K562 (cell line): ENCODE measurements at regions not wholly inside any gene's neighbourhood (a gene's known extent, or its start where the extent isn't known, plus 50 kb on each side); places are given as distances from the start of the nearest gene placed in this dataset.

ENCODE experiments used
- ATAC-seq: fragments of 200-7000 bp; cut with Tn5 transposase; 3 replicates; pipeline ENCODE4 v1.9.1; 2020; ENCODE audit warnings: moderate library complexity
- BruUV-seq: library from RNA; stranded (reverse); fragments of 400-500 nt; replicated peaks from 2 replicates; lab custom pipeline; 2021; lab: Mats Ljungman, UMichigan
- CTCF ChIA-PET: fragments of 300-600 bp; formaldehyde crosslinking; extraction: SDS; loops from one replicate; lab custom pipeline; 2021; ENCODE audit warnings: low intra/inter-chr PET ratio; lab: Yijun Ruan, JAX
- POLR2A ChIA-PET: fragments of 300-600, 350-650 bp; sonication (Branson Sonifier 250); formaldehyde crosslinking; extraction: SDS; loops from one replicate; lab custom pipeline; 2021; ENCODE audit warnings: antibody characterized with exemption, inconsistent platforms; lab: Yijun Ruan, JAX
- DNase-seq, 4 experiments: peaks; one replicate each; pipeline versions ENCODE4 v3.0.0 to v3.0.0-alpha.2; 2011 to 2018; ENCODE audit warnings: low spot score in 3 of 4, mixed read lengths in 3 of 4; ENCODE audit errors: extremely low read depth in 1 of 4
- FAIRE-seq: peaks from 2 replicates; lab custom pipeline; 2011; peaks lifted over from hg19 to GRCh38; lab: Jason Lieb, UNC
- H2AFZ ChIP-seq: 2 replicates; pipeline ENCODE4 v1.6.0; 2011; ENCODE audit warnings: low read depth, low read length, control low read depth, inconsistent platforms
- H3K27ac ChIP-seq: fragments of 200-600 bp; 3 replicates; pipeline ENCODE4 v1.8.0; 2011; ENCODE audit warnings: low read depth, mild to moderate bottlenecking, control low read depth, inconsistent platforms, low read length, moderate library complexity, mixed read lengths; ENCODE audit errors: extremely low read depth
- H3K27me3 ChIP-seq, 2 experiments: fragments of 300-600 bp in 1 of 2; 2 replicates in 1 of 2; 3 replicates in 1 of 2; pipeline versions ENCODE4 v1.6.0 to v1.8.0; 2011; ENCODE audit warnings: inconsistent platforms in 2 of 2, low read length in 2 of 2, mild to moderate bottlenecking in 1 of 2, mixed read lengths in 1 of 2, moderate library complexity in 1 of 2; ENCODE audit not compliant: control insufficient read depth in 2 of 2, insufficient read depth in 2 of 2
- H3K36me3 ChIP-seq: fragments of 300-600 bp; 3 replicates; pipeline ENCODE4 v1.8.0; 2011; ENCODE audit warnings: mild to moderate bottlenecking, low read length, inconsistent platforms; ENCODE audit not compliant: control insufficient read depth, insufficient read depth
- H3K4me1 ChIP-seq, 2 experiments: fragments of 200-600 bp in 1 of 2; replicated peaks in 1 of 2; 2 replicates in 1 of 2; 3 replicates in 1 of 2; pipeline versions ENCODE4 v1.5.1 to v1.8.0; 2011; ENCODE audit warnings: inconsistent platforms in 2 of 2, low read length in 2 of 2, mild to moderate bottlenecking in 1 of 2, mixed read lengths in 1 of 2, moderate library complexity in 1 of 2; ENCODE audit not compliant: control insufficient read depth in 2 of 2, insufficient read depth in 2 of 2
- H3K4me2 ChIP-seq: 2 replicates; pipeline ENCODE4 v1.6.1; 2011; ENCODE audit warnings: low read length, control low read depth, inconsistent platforms, mixed read lengths; ENCODE audit not compliant: insufficient read depth
- H3K4me3 ChIP-seq: fragments of 200-600 bp; sonication (generic), shearing (Covaris generic); 2 replicates; pipeline ENCODE4 v1.5.1; 2016; ENCODE audit warnings: control low read depth, inconsistent platforms
- H3K79me2 ChIP-seq: fragments of 200-600 bp; 3 replicates; pipeline ENCODE4 v1.8.0; 2011; ENCODE audit warnings: low read length, inconsistent platforms; ENCODE audit not compliant: control insufficient read depth, insufficient read depth
- H3K9ac ChIP-seq, 2 experiments: 2 replicates each; pipeline versions ENCODE4 v1.6.0 to v1.6.1; 2011; ENCODE audit warnings: low read depth in 2 of 2, low read length in 2 of 2, control low read depth in 1 of 2, inconsistent platforms in 1 of 2, mild to moderate bottlenecking in 1 of 2, mixed read lengths in 1 of 2; ENCODE audit not compliant: insufficient read depth in 1 of 2
- H3K9me1 ChIP-seq: one replicate; pipeline ENCODE4 v1.6.0; 2011; ENCODE audit warnings: inconsistent platforms, mild to moderate bottlenecking, low read length, moderate library complexity; ENCODE audit not compliant: control insufficient read depth, insufficient read depth
- H3K9me3 ChIP-seq: replicated peaks from 2 replicates; pipeline ENCODE4 v1.5.1; 2011; ENCODE audit warnings: low read depth, low read length, inconsistent platforms; ENCODE audit not compliant: control insufficient read depth, insufficient read depth
- H4K20me1 ChIP-seq: replicated peaks from 2 replicates; pipeline ENCODE4 v1.6.1; 2011; ENCODE audit warnings: low read length, inconsistent platforms, mixed read lengths; ENCODE audit not compliant: control insufficient read depth, insufficient read depth
- CHD4 ChIP-seq: fragments of 200-600 bp; sonication (generic); IDR thresholded peaks from 3 replicates; pipeline ENCODE4 v1.6.1; 2012; ENCODE audit warnings: low read depth, mild to moderate bottlenecking, mixed read lengths, low read length, inconsistent platforms; ENCODE audit not compliant: insufficient read depth, insufficient replicate concordance, poor library complexity, severe bottlenecking
- DEAF1 ChIP-seq: fragments of 450-650 bp; formaldehyde crosslinking; IDR thresholded peaks from 2 replicates; pipeline ENCODE4 v1.4.0; 2020; ENCODE audit warnings: mild to moderate bottlenecking, moderate library complexity
- EP400 ChIP-seq: fragments of 450-650 bp; IDR thresholded peaks from 2 replicates; pipeline ENCODE4 v1.6.1; 2017; ENCODE audit warnings: antibody characterized with exemption, mild to moderate bottlenecking, moderate library complexity
- FOXK1 ChIP-seq: sonication (generic); formaldehyde crosslinking; IDR thresholded peaks from 2 replicates; pipeline ENCODE4 v1.8.0; 2022; ENCODE audit warnings: missing genetic modification reagents, mild to moderate bottlenecking, borderline replicate concordance
- KDM5B ChIP-seq: fragments of 200-600 bp; sonication (generic); IDR thresholded peaks from 2 replicates; pipeline ENCODE4 v1.6.1; 2012; ENCODE audit warnings: low read depth, mild to moderate bottlenecking, moderate library complexity, low read length, control low read depth, inconsistent platforms; ENCODE audit not compliant: insufficient replicate concordance
- MIER1 ChIP-seq: fragments of 450-650 bp; IDR thresholded peaks from 2 replicates; pipeline ENCODE4 v1.6.1; 2016; ENCODE audit warnings: antibody characterized with exemption, mild to moderate bottlenecking, low read depth
- NR2C2 ChIP-seq, 2 experiments: fragments of 200-800 bp in 1 of 2; sonication (Bioruptor generic) in 1 of 2; sonication (generic) in 1 of 2; formaldehyde crosslinking in 1 of 2; IDR thresholded peaks; 2 replicates each; pipeline versions ENCODE4 v1.6.1 to v1.8.0; 2016 to 2022; ENCODE audit warnings: mild to moderate bottlenecking in 1 of 2, missing compliant biosample characterization in 1 of 2, missing genetic modification characterization in 1 of 2, missing genetic modification reagents in 1 of 2
- NRF1 ChIP-seq, 2 experiments: fragments of 450-650 bp; IDR thresholded peaks in 1 of 2; conservative IDR thresholded peaks in 1 of 2; 2 replicates each; pipeline ENCODE4 v1.6.1; 2014; ENCODE audit warnings: mild to moderate bottlenecking in 2 of 2
- OTX1 ChIP-seq: fragments of 450-650 bp; formaldehyde crosslinking; IDR thresholded peaks from 2 replicates; pipeline ENCODE4 v1.4.0; 2022; ENCODE audit warnings: mild to moderate bottlenecking
- ZBTB1 ChIP-seq: sonication (generic); formaldehyde crosslinking; IDR thresholded peaks from 2 replicates; pipeline ENCODE4 v1.8.1; 2023; ENCODE audit warnings: missing genetic modification reagents, low read depth, mild to moderate bottlenecking, borderline replicate concordance
- ZFPM2 ChIP-seq: fragments of 250-450 bp; sonication (Bioruptor Pico); IDR thresholded peaks from 2 replicates; pipeline ENCODE4 v1.5.1; 2022; ENCODE audit warnings: mild to moderate bottlenecking
- ZNF655 ChIP-seq: fragments of 250-450 bp; sonication (Bioruptor Pico); IDR thresholded peaks from 2 replicates; pipeline ENCODE4 v1.5.0; 2021
- ZNF668 ChIP-seq: fragments of 250-450 bp; sonication (Bioruptor Pico); IDR thresholded peaks from 2 replicates; pipeline ENCODE4 v1.8.0; 2022; ENCODE audit warnings: mild to moderate bottlenecking, inconsistent platforms
- in situ Hi-C: fragments of 300-500 bp; cut with MboI; formaldehyde crosslinking; loops from 4 replicates; pipeline ENCODE4 v1.15.0; 2018; ENCODE audit warnings: inconsistent platforms, mixed read lengths
- intact Hi-C: fragments of 100-400 bp; cut with micrococcal nuclease; formaldehyde crosslinking; loops from 2 replicates; pipeline ENCODE4 v1.14.2; 2022
- TF ChIP-seq, protein P1 (sequence below): fragments of 250-450 bp; sonication (Bioruptor Pico); IDR thresholded peaks from 2 replicates; pipeline ENCODE4 v1.8.0; 2021; ENCODE audit warnings: mild to moderate bottlenecking, moderate library complexity

- no peak for TF ChIP-seq DEAF1 (CRISPR knock-in tag)
- TF ChIP-seq, all 486 proteins: peak for 0
Observed at GRCh38 chr20:11852811-11853210, 64.9 kb upstream of the BTBD3 start (continued).

DNA sequence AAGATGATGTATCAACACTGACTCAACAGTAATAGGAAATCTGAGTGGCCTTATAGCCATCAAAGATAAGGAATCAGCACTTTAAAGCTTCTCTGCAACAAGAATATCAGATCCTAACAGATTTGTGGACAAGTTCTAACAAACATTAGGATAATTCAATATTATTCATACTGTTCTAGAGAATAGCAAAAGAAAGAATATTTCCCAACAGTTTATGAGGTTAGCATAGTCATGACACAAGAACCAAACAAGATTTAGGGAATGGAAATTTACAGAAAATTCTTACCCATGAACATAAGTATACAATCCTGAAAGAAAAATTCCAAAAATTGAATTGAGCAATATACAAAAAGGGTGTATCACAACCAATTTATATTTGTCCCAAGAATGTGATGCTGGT, 64.3 kb upstream of the BTBD3 start:
- FAIRE-seq = no peak
- no peak for ATAC-seq
- H3K9me3 ChIP-seq = no peaks in the 10 kb centered on the region
- no peak overlapping the region for H3K4me3 ChIP-seq
- no peak overlapping the region for H3K4me2 ChIP-seq
- H3K79me2 ChIP-seq = no peaks in the 10 kb centered on the region
- no peak overlapping the region for H3K9ac ChIP-seq
- TF ChIP-seq FOXK1 (CRISPR knock-in tag) = no peak
- no peak for TF ChIP-seq OTX1 (CRISPR knock-in tag)
- TF ChIP-seq ZNF668 (CRISPR knock-in tag) = no peak
- TF ChIP-seq KDM5B = no peak
- TF ChIP-seq ZBTB1 = no peak
- no peak for TF ChIP-seq MIER1
- TF ChIP-seq CHD4 = no peak
- TF ChIP-seq ZNF655 (CRISPR knock-in tag) = no peak
- TF ChIP-seq ZFPM2 (CRISPR knock-in tag) = no peak
- TF ChIP-seq EP400 = no peak
- no peak for TF ChIP-seq NRF1 (conservative IDR thresholded peaks at IDR 0.05 in 1 of 2, IDR thresholded peaks at IDR 0.05 in 1 of 2)
- TF ChIP-seq, protein P1, sequence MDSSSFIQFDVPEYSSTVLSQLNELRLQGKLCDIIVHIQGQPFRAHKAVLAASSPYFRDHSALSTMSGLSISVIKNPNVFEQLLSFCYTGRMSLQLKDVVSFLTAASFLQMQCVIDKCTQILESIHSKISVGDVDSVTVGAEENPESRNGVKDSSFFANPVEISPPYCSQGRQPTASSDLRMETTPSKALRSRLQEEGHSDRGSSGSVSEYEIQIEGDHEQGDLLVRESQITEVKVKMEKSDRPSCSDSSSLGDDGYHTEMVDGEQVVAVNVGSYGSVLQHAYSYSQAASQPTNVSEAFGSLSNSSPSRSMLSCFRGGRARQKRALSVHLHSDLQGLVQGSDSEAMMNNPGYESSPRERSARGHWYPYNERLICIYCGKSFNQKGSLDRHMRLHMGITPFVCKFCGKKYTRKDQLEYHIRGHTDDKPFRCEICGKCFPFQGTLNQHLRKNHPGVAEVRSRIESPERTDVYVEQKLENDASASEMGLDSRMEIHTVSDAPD = no peak
- no peak for TF ChIP-seq NR2C2 (CRISPR knock-in tag; IDR thresholded peaks at IDR 0.05)
- TF ChIP-seq NR2C2 (tag; IDR thresholded peaks at IDR 0.05) = no peak
- DNase-seq = no peak
- H3K36me3 ChIP-seq = no peaks in the 10 kb centered on the region
- H3K27me3 ChIP-seq = no peaks in the 10 kb centered on the region
- H4K20me1 ChIP-seq = no peaks in the 10 kb centered on the region
- H2AFZ ChIP-seq = no peak overlapping the region
- H3K9me1 ChIP-seq = no peaks in the 10 kb centered on the region
- BruUV-seq = no TSS peak
- in situ Hi-C loops (no loop called here), intact Hi-C loops (no loop called here)
- POLR2A ChIA-PET = no interaction called here
- H3K27ac ChIP-seq = no peak overlapping the region
- no peaks in the 10 kb centered on the region for H3K4me1 ChIP-seq
- CTCF ChIA-PET = no interaction called here
